HEK293 (cell line): ENCODE measurements at regions not wholly inside any gene's neighbourhood (a gene's known extent, or its start where the extent isn't known, plus 50 kb on each side); places are given as distances from the start of the nearest gene placed in this dataset.

Experiments used
- CTCF ChIA-PET: fragments of 350-600 bp; formaldehyde crosslinking; extraction: SDS; loops from one replicate; lab custom pipeline; 2021; ENCODE audit warnings: antibody characterized with exemption; lab: Yijun Ruan, JAX
- POLR2A ChIA-PET: fragments of 300-600 bp; formaldehyde crosslinking; extraction: SDS; loops from one replicate; lab custom pipeline; 2020; ENCODE audit warnings: antibody characterized with exemption, inconsistent platforms; lab: Yijun Ruan, JAX
- H3K27ac ChIP-seq: fragments of 200-500 bp; sonication (Bioruptor generic); 2 replicates; pipeline ENCODE4 v1.5.1; 2014; ENCODE audit warnings: low read depth, low read length, control low read depth, inconsistent platforms; ENCODE audit errors: extremely low read depth
- H3K36me3 ChIP-seq, 2 experiments: fragments of 200-500 bp in 1 of 2; sonication (Bioruptor generic) in 1 of 2; 1 replicate in 1 of 2; 2 replicates in 1 of 2; pipeline ENCODE4 v1.5.1; 2014 to 2017; ENCODE audit warnings: inconsistent platforms in 2 of 2, low read length in 2 of 2; ENCODE audit not compliant: control insufficient read depth in 2 of 2, insufficient read depth in 1 of 2
- H3K4me1 ChIP-seq: fragments of 200-500 bp; sonication (Bioruptor generic); 2 replicates; pipeline ENCODE4 v1.5.1; 2014; ENCODE audit warnings: mild to moderate bottlenecking, low read length, inconsistent platforms; ENCODE audit not compliant: control insufficient read depth, insufficient read depth
- H3K4me3 ChIP-seq: 2 replicates; pipeline ENCODE4 v1.5.1; 2011; ENCODE audit warnings: low read depth, mild to moderate bottlenecking, control low read depth, low read length, moderate library complexity
- H3K9me3 ChIP-seq: fragments of 200-500 bp; sonication (Bioruptor generic); 2 replicates; pipeline ENCODE4 v1.5.1; 2014; ENCODE audit warnings: low read depth, low read length, inconsistent platforms; ENCODE audit not compliant: control insufficient read depth, insufficient read depth
- BCL11A ChIP-seq: fragments of 450-650 bp; formaldehyde crosslinking; IDR thresholded peaks from 2 replicates; pipeline ENCODE4 v1.5.1; 2016; ENCODE audit warnings: low read depth, missing biosample characterization, missing genetic modification characterization
- HOXC10 ChIP-seq: sonication (generic); formaldehyde crosslinking; IDR thresholded peaks from 2 replicates; pipeline ENCODE4 v1.8.1; 2023; ENCODE audit warnings: mild to moderate bottlenecking, missing genetic modification reagents
- KLF17 ChIP-seq: fragments of 450-650 bp; formaldehyde crosslinking; IDR thresholded peaks from 2 replicates; pipeline ENCODE4 v1.5.1; 2016; ENCODE audit warnings: missing biosample characterization, missing genetic modification characterization
- MEIS1 ChIP-seq: sonication (generic); formaldehyde crosslinking; IDR thresholded peaks from 2 replicates; pipeline ENCODE4 v1.8.1; 2022; ENCODE audit warnings: missing genetic modification reagents, mild to moderate bottlenecking, borderline replicate concordance
- OSR2 ChIP-seq: fragments of 450-650 bp; formaldehyde crosslinking; IDR thresholded peaks from 2 replicates; pipeline ENCODE4 v1.5.1; 2016; ENCODE audit warnings: missing biosample characterization, missing genetic modification characterization
- PRDM1 ChIP-seq: fragments of 450-650 bp; formaldehyde crosslinking; IDR thresholded peaks from 2 replicates; pipeline ENCODE4; 2016; ENCODE audit warnings: missing biosample characterization, missing genetic modification characterization
- PRDM10 ChIP-seq: fragments of 450-650 bp; formaldehyde crosslinking; IDR thresholded peaks from 2 replicates; pipeline ENCODE4 v1.5.1; 2016; ENCODE audit warnings: missing biosample characterization, missing genetic modification characterization
- TCF7L2 ChIP-seq: IDR thresholded peaks from 2 replicates; pipeline ENCODE4 v1.6.1; 2011; ENCODE audit warnings: low read depth, mild to moderate bottlenecking, inconsistent platforms, low read length, moderate library complexity, borderline replicate concordance
- TRIM28 ChIP-seq: IDR thresholded peaks from 2 replicates; pipeline ENCODE4 v1.6.1; 2011; ENCODE audit warnings: low read length, control low read depth, borderline replicate concordance
- ZEB2 ChIP-seq: fragments of 450-650 bp; formaldehyde crosslinking; IDR thresholded peaks from 2 replicates; pipeline ENCODE4 v1.5.1; 2016; ENCODE audit warnings: missing biosample characterization, missing genetic modification characterization
- ZNF121 ChIP-seq: fragments of 450-650 bp; formaldehyde crosslinking; IDR thresholded peaks from 2 replicates; pipeline ENCODE4 v1.5.1; 2016; ENCODE audit warnings: missing biosample characterization, missing genetic modification characterization
- ZNF175 ChIP-seq: fragments of 450-650 bp; formaldehyde crosslinking; IDR thresholded peaks from 2 replicates; pipeline ENCODE4 v1.5.1; 2016; ENCODE audit warnings: missing biosample characterization, missing genetic modification characterization
- ZNF223 ChIP-seq: fragments of 450-650 bp; formaldehyde crosslinking; IDR thresholded peaks from 2 replicates; pipeline ENCODE4 v1.5.1; 2016; ENCODE audit warnings: missing biosample characterization, missing genetic modification characterization
- ZNF311 ChIP-seq: fragments of 450-650 bp; formaldehyde crosslinking; IDR thresholded peaks from 2 replicates; pipeline ENCODE4 v1.5.1; 2017; ENCODE audit warnings: missing biosample characterization, missing genetic modification characterization, borderline replicate concordance
- ZNF433 ChIP-seq: fragments of 450-650 bp; formaldehyde crosslinking; IDR thresholded peaks from 2 replicates; pipeline ENCODE4 v1.5.1; 2016; ENCODE audit warnings: missing biosample characterization, missing genetic modification characterization, low read depth
- ZNF514 ChIP-seq: fragments of 450-650 bp; formaldehyde crosslinking; IDR thresholded peaks from 2 replicates; pipeline ENCODE4 v1.5.1; 2016; ENCODE audit warnings: missing biosample characterization, missing genetic modification characterization
- ZNF530 ChIP-seq: fragments of 450-650 bp; formaldehyde crosslinking; IDR thresholded peaks from 2 replicates; pipeline ENCODE4 v1.5.1; 2016; ENCODE audit warnings: low read depth, missing biosample characterization, missing genetic modification characterization

GRCh38 chr2:41659758-41660157, 388.1 kb upstream of the PKDCC start:
- H3K36me3 ChIP-seq = no peaks in the 10 kb centered on the region
- CTCF ChIA-PET = no interaction called here
- H3K4me3 ChIP-seq = no peak overlapping the region
- POLR2A ChIA-PET = no interaction called here
- no peaks in the 10 kb centered on the region for H3K9me3 ChIP-seq
- TF ChIP-seq ZNF175 (tag by site-specific recombination) (no peak), PRDM1 (tag by site-specific recombination) (peak; percentile 99)
- H3K27ac ChIP-seq = no peak overlapping the region
- no peaks in the 10 kb centered on the region for H3K4me1 ChIP-seq

GRCh38 chr2:41662461-41662860, 385.4 kb upstream of the PKDCC start:
- no peaks in the 10 kb centered on the region for H3K9me3 ChIP-seq
- H3K4me1 ChIP-seq = no peaks in the 10 kb centered on the region
- no peak overlapping the region for H3K27ac ChIP-seq
- no peak for TF ChIP-seq ZNF121 (tag by site-specific recombination)
- no peak for TF ChIP-seq ZNF311 (tag by site-specific recombination)
- no peak for TF ChIP-seq MEIS1 (CRISPR knock-in tag)
- TF ChIP-seq, all 188 proteins: peak for 0
- ChIA-PET CTCF (no interaction called here), POLR2A (no interaction called here)
- Histone ChIP-seq H3K4me3 (no peak overlapping the region), H3K36me3 (no peaks in the 10 kb centered on the region)

- H3K27ac ChIP-seq = no peak overlapping the region
- H3K36me3 ChIP-seq = no peaks in the 10 kb centered on the region
- no peak for TF ChIP-seq KLF17 (tag by site-specific recombination)
- TF ChIP-seq BCL11A (tag by site-specific recombination) = no peak
- TF ChIP-seq OSR2 (tag by site-specific recombination) = no peak
- no peak for TF ChIP-seq ZNF223
- TF ChIP-seq ZNF530 (tag by site-specific recombination) = no peak
- no peak for TF ChIP-seq ZNF514
- TF ChIP-seq ZNF433 (tag by site-specific recombination) = no peak
- no peak for TF ChIP-seq ZEB2 (tag by site-specific recombination)
- CTCF ChIA-PET = no interaction called here
- no peaks in the 10 kb centered on the region for H3K4me1 ChIP-seq
- POLR2A ChIA-PET = no interaction called here
- H3K9me3 ChIP-seq = no peaks in the 10 kb centered on the region
- no peak overlapping the region for H3K4me3 ChIP-seq
Measured at GRCh38 chr2:41663056-41663455, 384.8 kb upstream of the PKDCC start.

GRCh38 chr2:41668529-41668928, 379.3 kb upstream of the PKDCC start:
- H3K27ac ChIP-seq = no peak overlapping the region
- no peak overlapping the region for H3K4me3 ChIP-seq
- no peaks in the 10 kb centered on the region for H3K4me1 ChIP-seq
- POLR2A ChIA-PET = no interaction called here
- no peak for TF ChIP-seq PRDM10 (tag by site-specific recombination)
- TF ChIP-seq HOXC10 = no peak
- no peak for TF ChIP-seq TRIM28
- no peak for TF ChIP-seq TCF7L2
- TF ChIP-seq, all 188 proteins: peak for 0
- Histone ChIP-seq H3K36me3 (no peaks in the 10 kb centered on the region), H3K9me3 (no peaks in the 10 kb centered on the region)
- CTCF ChIA-PET = no interaction called here
